ENCODE measurements at regions not wholly inside any gene's neighbourhood (a gene's known extent, or its start where the extent isn't known, plus 50 kb on each side); places are given as distances from the start of the nearest gene placed in this dataset.

DNA sequence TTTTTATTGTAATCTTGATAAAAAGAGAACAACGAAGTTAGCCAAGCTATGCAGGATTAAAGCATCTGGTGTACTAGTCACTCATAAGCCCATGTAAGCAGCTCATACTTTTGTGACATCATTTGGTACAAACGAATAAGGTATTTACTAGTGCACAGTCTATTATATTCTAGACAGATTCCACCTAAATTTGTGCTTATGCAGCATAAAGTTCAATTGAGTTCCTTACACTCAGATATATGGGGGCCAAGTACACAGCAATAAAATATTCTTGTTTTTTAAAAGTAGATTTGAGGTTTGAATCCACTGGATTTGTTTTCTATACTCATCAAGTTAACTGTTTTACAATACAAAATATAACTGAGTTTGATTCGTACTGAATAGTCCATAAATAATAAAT is 1621.2 kb downstream of the MAT2B start:
- Histone ChIP-seq H3K9me3 (ENCODE audit: low read length) (peaks cover 56% of the 10 kb centered on the region), H3K27me3 (ENCODE audit: control insufficient read depth in 1 of 2, insufficient read depth in 2 of 2, low read length in 2 of 2) (no peaks in the 10 kb centered on the region), H2AFZ (ENCODE audit: low read length) (no peak overlapping the region), H3K27ac (ENCODE audit: extremely low read length, insufficient read depth, low read length) (no peak overlapping the region), H3K4me2 (ENCODE audit: low read depth, low read length) (no peak overlapping the region), H3K9ac (ENCODE audit: insufficient read depth, low read depth, low read length) (no peak overlapping the region), H3K4me3 (replicated peaks in 1 of 3; ENCODE audit: insufficient read depth in 1 of 3, low read depth in 2 of 3, low read length in 3 of 3) (no peak overlapping the region), H3K4me1 (ENCODE audit: insufficient read depth, low read length) (no peaks in the 10 kb centered on the region), H3K36me3 (replicated peaks in 1 of 2; ENCODE audit: control insufficient read depth in 1 of 2, insufficient read depth in 2 of 2, low read length in 2 of 2) (no peaks in the 10 kb centered on the region), H3K79me2 (ENCODE audit: insufficient read depth, low read length) (no peaks in the 10 kb centered on the region), H4K20me1 (ENCODE audit: insufficient read depth, low read length) (no peaks in the 10 kb centered on the region)
- ChIA-PET POLR2A (no interaction called here), CTCF (ENCODE audit: low intra/inter-chr PET ratio, low total read pairs) (no interaction called here)
- in situ Hi-C loops (cut with HindIII; ENCODE audit: extremely low pct_ligation_motif_present, low pct_unique_long_range_greater_than_20kb) (no loop called here), intact Hi-C loops (cut with micrococcal nuclease; ENCODE audit: unreplicated experiment) (no loop called here)
- DNase-seq (ENCODE audit: low spot score) (no peak), FAIRE-seq (no peak), ATAC-seq (no peak)
- under 1% methylated on average over 3 of the region's 3 CpGs for WGBS (ENCODE audit: low lambda C conversion rate)
- TF ChIP-seq ZNF510 (CRISPR knock-in tag; IDR thresholded peaks at IDR 0.05; ENCODE audit: low read depth) (no peak), MAFK (conservative IDR thresholded peaks at IDR 0.05 in 1 of 2, IDR thresholded peaks at IDR 0.05 in 1 of 2; ENCODE audit: low read length in 2 of 2) (peak; percentile 14 to 67; a peak in 2 of 4 replicates), MAFF (IDR thresholded peaks at IDR 0.05; ENCODE audit: low read depth, low read length) (peak; percentile 49)
- BruUV-seq (replicated peaks), result no TSS peak

DNA sequence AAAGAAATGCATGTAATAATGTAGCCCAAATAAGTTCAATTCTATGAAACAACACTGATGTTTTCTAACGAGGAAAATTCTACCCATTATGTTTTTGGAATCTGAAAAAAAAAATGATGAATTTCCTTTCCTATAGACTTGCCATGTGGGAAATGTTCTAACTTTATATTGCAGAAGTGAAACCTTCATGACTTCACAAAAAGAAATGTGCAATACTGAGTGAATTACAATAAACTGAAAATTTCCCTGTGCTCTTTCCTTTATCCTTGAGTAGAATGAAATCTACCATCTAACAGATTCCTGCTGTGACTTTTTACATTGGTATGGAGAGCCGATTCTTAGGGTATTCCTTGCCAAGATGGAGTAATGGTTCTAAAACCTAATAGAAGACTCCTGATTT is 1622.5 kb downstream of the MAT2B start:
- intact Hi-C loops (cut with micrococcal nuclease; ENCODE audit: unreplicated experiment) (no loop called here), in situ Hi-C loops (cut with HindIII; ENCODE audit: extremely low pct_ligation_motif_present, low pct_unique_long_range_greater_than_20kb) (no loop called here)
- peaks cover 54% of the 10 kb centered on the region for H3K9me3 ChIP-seq (ENCODE audit: low read length)
- 0% methylated on average over 2 of the region's 2 CpGs for WGBS (ENCODE audit: low lambda C conversion rate)
- no peaks in the 10 kb centered on the region for H4K20me1 ChIP-seq (ENCODE audit: insufficient read depth, low read length)
- ChIA-PET POLR2A (no interaction called here), CTCF (ENCODE audit: low intra/inter-chr PET ratio, low total read pairs) (no interaction called here)
- no peak overlapping the region for H3K9ac ChIP-seq (ENCODE audit: insufficient read depth, low read depth, low read length)
- TF ChIP-seq NFKBIZ (CRISPR knock-in tag; IDR thresholded peaks at IDR 0.05) (no peak), TRIM24 (CRISPR knock-in tag; IDR thresholded peaks at IDR 0.05) (no peak), ZNF260 (CRISPR knock-in tag; IDR thresholded peaks at IDR 0.05; ENCODE audit: borderline replicate concordance, low read depth) (no peak), ZNF441 (CRISPR knock-in tag; IDR thresholded peaks at IDR 0.05; ENCODE audit: borderline replicate concordance) (no peak)
- TF ChIP-seq, protein P1, sequence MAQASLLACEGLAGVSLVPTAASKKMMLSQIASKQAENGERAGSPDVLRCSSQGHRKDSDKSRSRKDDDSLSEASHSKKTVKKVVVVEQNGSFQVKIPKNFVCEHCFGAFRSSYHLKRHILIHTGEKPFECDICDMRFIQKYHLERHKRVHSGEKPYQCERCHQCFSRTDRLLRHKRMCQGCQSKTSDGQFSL (CRISPR knock-in tag; IDR thresholded peaks at IDR 0.05), result no peak
- TF ChIP-seq, protein P2, sequence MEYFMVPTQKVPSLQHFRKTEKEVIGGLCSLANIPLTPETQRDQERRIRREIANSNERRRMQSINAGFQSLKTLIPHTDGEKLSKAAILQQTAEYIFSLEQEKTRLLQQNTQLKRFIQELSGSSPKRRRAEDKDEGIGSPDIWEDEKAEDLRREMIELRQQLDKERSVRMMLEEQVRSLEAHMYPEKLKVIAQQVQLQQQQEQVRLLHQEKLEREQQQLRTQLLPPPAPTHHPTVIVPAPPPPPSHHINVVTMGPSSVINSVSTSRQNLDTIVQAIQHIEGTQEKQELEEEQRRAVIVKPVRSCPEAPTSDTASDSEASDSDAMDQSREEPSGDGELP (IDR thresholded peaks at IDR 0.05; ENCODE audit: borderline replicate concordance, low read depth), result no peak
- DNase-seq (ENCODE audit: low spot score), result no peak
- no peaks in the 10 kb centered on the region for H3K27me3 ChIP-seq (ENCODE audit: control insufficient read depth in 1 of 2, insufficient read depth in 2 of 2, low read length in 2 of 2)
- no peak overlapping the region for H3K4me2 ChIP-seq (ENCODE audit: low read depth, low read length)
- no peak overlapping the region for H3K4me3 ChIP-seq (replicated peaks in 1 of 3; ENCODE audit: insufficient read depth in 1 of 3, low read depth in 2 of 3, low read length in 3 of 3)
- no peak for ATAC-seq
- no peaks in the 10 kb centered on the region for H3K36me3 ChIP-seq (replicated peaks in 1 of 2; ENCODE audit: control insufficient read depth in 1 of 2, insufficient read depth in 2 of 2, low read length in 2 of 2)
- BruUV-seq (replicated peaks), result no TSS peak
- no peak overlapping the region for H2AFZ ChIP-seq (ENCODE audit: low read length)
- H3K27ac ChIP-seq (ENCODE audit: extremely low read length, insufficient read depth, low read length), result no peak overlapping the region
- no peaks in the 10 kb centered on the region for H3K79me2 ChIP-seq (ENCODE audit: insufficient read depth, low read length)
- no peak for FAIRE-seq
- H3K4me1 ChIP-seq (ENCODE audit: insufficient read depth, low read length), result no peaks in the 10 kb centered on the region
